Neural cell (in vitro differentiated cells): ENCODE measurements at regions not wholly inside any gene's neighbourhood (a gene's known extent, or its start where the extent isn't known, plus 50 kb on each side); places are given as distances from the start of the nearest gene placed in this dataset.

Experiments
- CTCF ChIP-seq: fragments of 450-650 bp; IDR thresholded peaks from 2 replicates; pipeline ENCODE4 v1.5.1; 2014; ENCODE audit warnings: antibody characterized with exemption, mild to moderate bottlenecking, moderate library complexity; ENCODE audit not compliant: poor library complexity, severe bottlenecking
- EZH2 ChIP-seq: fragments of 200-600, 300-800 bp; shearing (Covaris generic), sonication (generic); IDR thresholded peaks from 2 replicates; pipeline ENCODE4 v1.6.1; 2014; ENCODE audit warnings: antibody characterized with exemption, low read length, borderline replicate concordance, mild to moderate bottlenecking; ENCODE audit not compliant: insufficient read depth, poor library complexity, severe bottlenecking
- RAD21 ChIP-seq: fragments of 450-650 bp; conservative IDR thresholded peaks from 2 replicates; pipeline ENCODE4 v1.6.1; 2014; ENCODE audit warnings: antibody characterized with exemption, mild to moderate bottlenecking, moderate library complexity

- no peak for TF ChIP-seq EZH2
- no peak for TF ChIP-seq CTCF
- no peak for TF ChIP-seq RAD21
Measured at GRCh38 chr3:55367384-55367783, 119.7 kb downstream of the WNT5A start.
